HG02610 (cell line): ENCODE measurements at regions not wholly inside any gene's neighbourhood (a gene's known extent, or its start where the extent isn't known, plus 50 kb on each side); places are given as distances from the start of the nearest gene placed in this dataset.
"Not testable (repeated sequence)": the region's sequence is repeated elsewhere in the genome, so short reads cannot be mapped to it uniquely, and the experiment has no call there.

Experiments used
- ATAC-seq: cut with Tn5 transposase; IDR thresholded peaks from one replicate; pipeline ENCODE4 v1.9.1; 2021; ENCODE audit warnings: mild to moderate bottlenecking, moderate library complexity; ENCODE audit not compliant: unreplicated experiment

DNA sequence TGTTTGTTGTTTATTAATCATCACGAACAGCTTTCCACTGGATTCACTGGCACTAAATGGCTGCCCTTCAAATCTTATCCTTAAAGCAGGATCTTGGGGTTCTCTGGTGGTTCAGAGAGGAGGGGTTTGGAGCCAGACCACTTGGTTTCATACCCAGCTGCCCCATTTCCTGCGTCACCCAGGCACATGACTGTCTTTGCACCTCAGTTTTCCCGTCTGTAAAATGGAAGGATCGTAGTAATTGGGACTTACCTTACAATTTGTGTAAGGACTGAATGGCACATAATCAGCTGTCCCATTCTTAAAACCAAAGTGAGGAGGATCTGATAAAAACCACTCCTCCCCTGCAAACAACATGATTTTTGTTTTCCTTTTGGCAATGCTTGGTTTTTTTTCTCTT lies 318.3 kb downstream of the ZNF536 start:
- no peak for ATAC-seq

DNA sequence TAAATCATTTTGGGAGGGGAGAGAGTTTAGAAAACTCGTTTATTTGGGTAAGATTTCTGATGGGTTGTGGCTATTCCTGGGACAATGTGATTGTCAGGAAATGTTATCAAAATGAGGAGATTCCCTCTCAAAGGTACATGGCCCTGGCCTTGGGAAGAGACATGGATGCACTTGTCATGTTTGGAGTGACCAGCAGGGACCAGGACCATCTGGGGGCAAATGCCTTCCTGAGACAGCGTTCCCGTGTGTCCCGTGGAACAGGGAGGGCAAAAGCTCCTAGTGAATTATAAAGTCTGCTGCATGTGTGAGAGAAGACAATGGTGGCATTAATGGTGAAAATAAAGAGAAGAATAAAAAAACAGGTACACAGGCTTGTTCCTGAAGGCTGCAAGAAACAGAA lies 317.3 kb downstream of the ZNF536 start:
- no peak for ATAC-seq

- ATAC-seq = no peak
These were observed 316.5 kb downstream of the ZNF536 start for GRCh38 chr19:30688696-30689095.

GRCh38 chr19:30686826-30687566 lies 314.8 kb downstream of the ZNF536 start:
- no peak for ATAC-seq

DNA sequence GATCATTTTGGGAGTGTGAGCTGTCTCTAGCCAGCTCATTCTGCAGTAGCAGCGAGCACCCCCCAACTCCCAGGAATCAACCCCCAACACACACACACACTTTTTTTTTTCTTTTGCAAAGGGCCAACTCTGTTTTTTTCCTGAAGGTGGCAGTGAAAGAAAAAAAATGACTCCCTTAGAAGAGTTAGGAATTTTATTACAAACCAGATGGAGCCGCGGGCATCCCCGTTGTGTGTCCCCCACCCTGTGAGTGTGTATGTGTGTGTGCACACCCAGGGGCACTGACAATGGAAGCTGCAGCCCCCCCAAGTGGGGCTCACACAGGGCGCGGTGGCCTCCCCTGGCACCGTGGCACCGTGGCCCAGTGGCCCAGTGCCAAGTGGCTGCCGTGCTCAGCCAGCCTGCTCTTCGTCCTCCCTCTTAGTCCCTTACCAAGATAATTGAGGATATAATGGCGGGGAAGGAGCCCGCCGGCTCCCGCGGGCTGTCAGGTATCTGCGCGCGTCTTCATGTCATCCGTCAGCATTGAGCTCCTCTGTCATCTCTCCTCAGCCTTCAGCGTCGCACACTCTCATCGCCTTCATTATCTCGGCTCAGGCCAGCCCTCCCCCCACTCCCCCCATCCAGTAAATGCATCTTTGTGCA lies 314.1 kb downstream of the ZNF536 start:
- no peak for ATAC-seq

- ATAC-seq = no peak
These were observed 313.3 kb downstream of the ZNF536 start for GRCh38 chr19:30685426-30686000.

DNA sequence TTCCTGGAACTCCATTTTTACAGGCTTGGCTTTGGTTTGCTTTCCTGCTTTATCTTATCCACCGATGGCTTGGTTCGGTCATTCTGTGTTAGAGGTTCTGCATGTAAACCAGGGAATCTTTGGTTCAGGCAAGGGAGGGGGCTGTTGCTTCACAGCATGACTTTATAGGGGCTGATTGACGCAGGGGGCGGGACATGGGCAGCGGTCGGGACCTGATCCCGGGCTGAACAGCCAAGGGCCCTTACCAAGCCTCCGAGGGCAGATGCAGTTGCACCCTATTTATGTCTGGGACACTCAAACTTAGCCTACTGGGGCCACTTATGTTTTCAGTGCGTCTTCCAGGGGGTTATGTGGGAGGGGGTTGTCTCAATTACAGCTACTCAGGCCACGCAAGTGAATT lies 312.4 kb downstream of the ZNF536 start:
- no peak for ATAC-seq

DNA sequence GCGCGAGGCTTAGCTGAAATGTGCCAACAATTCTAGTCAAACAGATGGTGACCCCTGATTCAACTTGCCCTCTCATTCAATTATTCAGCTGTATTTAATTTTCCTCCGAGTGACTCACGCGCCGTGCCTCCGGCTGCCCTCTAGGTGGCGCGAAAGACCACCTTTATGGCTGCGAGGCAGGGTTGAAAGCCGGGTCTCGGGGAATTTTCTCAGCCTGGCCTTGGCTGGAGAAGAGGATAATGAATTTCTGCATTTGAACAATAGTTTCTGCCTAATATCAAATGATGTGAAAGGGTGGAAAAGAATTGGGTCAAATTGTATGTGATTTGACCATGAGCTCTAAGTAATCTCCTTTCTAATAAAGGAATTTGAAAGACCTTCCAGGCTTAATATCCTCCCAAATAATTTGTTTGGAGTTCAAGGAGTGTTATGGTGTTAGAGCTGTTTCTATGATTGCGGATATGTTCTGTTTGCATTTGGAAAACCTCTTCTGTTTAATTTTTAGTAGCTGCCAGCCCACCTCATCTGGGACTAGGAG lies 310.9 kb downstream of the ZNF536 start:
- no peak for ATAC-seq

DNA sequence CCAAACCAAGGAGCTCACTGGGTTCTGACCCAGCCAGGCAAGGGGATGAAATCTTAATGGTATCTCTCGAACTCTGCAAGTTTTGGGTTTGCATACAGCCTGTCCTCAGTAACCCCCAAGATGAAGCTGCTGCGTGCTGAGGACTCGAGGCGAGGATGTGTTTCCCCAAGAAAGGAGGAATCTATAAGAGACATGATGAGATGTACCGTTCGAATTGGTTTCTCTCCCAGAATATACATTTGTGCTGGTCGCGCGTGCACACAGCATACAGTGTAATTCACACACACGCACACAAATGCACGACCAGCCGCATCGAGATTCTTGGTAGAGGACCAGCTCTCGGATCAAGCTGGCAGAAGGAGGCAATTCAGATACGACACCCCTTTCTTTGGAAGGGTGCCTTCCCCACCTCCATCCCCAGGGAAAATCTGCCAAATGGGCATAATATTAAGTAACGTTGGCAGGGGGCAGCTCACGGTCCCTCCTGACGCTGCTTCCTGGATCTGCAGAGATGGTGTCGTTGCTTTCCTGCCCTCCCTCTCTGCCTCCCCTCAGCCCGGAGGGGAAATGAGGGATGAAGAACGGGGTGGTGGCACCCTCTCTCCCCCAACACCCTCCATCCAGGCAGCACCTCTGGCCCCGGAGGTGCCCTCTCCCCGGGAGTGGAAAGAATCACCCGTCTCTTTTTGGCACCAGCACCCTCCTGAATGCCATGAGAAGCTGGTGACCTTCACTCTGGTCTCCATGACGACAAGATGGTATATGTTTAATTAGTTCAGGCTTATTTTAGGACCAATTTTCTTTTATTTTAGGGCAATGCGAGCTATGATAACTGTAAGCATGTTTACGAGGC lies 310.2 kb downstream of the ZNF536 start:
- ATAC-seq = no peak

GRCh38 chr19:30681162-30682100 lies 309.2 kb downstream of the ZNF536 start:
- no peak for ATAC-seq

GRCh38 chr19:30680399-30680798 lies 308.2 kb downstream of the ZNF536 start:
- not testable (repeated sequence) for ATAC-seq

DNA sequence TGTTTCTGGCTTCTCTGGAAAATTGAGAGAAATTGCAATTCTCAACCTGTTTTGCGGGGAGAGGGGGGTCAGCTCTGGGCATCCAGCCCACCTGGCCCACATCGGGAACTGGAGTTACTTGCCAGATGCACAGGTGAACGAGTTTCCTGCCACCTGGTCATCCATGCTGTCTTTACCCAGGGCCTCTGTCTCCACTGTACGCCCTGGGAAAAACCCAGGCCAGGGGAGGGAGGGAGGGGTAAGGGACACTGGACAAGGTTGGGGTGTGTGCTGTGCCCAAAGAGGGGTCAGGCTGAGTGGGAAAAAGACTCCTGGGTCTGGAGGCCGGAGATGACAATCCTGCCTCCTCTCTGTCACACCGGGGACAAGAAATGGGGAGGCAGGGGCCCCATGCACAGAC lies 307.6 kb downstream of the ZNF536 start:
- ATAC-seq = no peak

DNA sequence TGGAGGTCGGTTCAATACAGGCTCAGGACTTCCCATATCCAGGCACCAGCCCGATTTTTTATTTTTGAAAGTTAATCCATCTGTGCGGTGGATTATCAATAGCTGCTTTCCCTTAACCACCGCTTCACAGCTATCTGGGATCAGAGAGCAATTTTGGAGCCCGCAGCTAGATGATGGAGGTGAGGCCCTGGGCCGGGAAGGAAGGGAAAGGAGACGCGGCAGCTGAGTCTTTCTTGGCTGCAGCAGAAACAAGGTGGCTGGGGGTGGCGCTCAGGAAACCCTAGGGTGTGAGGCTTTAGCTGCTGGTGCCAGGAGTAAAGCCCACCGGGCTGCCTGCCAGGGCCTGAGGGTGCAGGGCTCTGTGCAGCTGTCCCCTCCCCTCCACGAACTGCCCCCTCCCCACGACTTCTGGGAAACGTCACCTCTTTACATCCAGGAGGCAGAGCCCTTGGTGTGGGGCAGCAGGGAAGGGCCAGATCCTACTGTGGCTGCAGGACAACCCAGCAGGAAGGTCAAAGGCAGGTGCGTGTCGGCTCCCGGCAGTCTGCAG lies 307.0 kb downstream of the ZNF536 start:
- ATAC-seq = no peak

DNA sequence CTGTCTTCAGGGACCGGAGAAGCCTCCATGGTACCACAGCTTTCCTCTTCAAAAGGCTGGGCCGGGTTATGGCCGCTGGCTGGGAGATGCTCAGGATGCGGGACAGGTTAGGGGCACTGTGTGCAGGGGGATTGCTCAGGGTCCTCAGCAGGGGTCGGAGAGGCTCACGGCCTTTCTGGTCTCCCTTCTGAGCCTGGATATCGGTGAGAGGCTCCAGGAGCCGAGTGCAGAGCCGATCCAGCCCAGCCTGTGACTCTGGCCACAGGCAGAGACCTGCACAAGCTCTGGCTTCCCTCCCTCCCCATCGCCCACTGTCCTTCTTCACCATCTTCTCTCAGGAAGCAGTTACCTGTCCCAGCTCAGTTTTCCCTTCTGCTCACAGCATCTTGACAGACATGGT lies 306.0 kb downstream of the ZNF536 start:
- ATAC-seq = no peak

DNA sequence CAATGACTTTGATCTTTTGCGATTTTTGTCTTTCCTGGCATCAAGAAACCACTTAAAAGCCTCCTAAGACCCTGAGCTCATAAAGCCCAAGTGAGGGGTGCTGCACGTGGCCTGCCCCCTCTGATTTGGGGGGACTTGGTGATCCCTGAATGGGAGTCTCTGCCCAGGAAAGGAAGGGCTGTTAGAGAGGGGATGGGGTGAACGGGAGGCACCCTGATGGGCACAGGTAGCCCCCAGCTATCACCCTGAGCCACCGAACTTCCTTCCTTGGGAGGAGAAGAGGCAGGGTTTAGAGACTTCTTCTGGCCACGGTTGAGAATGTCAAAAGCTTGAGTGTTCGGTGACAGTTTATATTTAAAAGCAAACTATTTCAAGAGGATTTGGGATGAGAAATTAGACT lies 305.5 kb downstream of the ZNF536 start:
- no peak for ATAC-seq

DNA sequence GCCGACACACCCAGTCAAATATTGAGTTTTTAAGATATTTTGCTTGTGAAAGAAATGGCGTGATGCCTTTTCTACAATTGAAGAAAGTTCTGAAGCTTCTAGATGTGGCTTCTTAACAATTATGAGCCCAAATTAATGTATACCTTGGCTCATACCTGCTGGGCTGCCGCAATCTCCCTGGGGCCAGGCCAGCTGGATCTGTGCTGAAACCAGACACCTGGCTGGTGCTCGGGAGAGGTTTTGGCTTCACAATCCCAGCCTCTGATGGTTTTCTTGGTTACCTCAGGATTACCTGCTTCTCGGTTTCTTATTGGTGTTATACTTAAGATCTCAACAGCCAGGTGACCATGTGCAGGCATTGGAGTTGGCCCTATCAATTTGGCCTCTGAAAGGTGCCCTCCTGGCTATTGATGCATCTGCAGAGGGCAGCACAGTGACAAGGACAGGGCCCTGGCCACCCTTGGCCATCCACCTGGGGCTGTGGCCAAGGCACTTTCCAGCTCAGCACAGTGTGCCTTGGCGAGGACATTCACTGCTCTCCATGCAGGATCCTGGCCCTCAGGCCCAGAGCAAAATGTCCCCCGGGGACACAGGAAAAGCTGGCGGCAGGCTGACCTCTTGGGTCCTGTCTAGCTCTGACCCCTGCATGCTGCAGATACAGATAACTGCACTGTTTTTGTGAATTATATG lies 305.0 kb downstream of the ZNF536 start:
- ATAC-seq = no peak

GRCh38 chr19:30675086-30675485 lies 302.9 kb downstream of the ZNF536 start:
- no peak for ATAC-seq

DNA sequence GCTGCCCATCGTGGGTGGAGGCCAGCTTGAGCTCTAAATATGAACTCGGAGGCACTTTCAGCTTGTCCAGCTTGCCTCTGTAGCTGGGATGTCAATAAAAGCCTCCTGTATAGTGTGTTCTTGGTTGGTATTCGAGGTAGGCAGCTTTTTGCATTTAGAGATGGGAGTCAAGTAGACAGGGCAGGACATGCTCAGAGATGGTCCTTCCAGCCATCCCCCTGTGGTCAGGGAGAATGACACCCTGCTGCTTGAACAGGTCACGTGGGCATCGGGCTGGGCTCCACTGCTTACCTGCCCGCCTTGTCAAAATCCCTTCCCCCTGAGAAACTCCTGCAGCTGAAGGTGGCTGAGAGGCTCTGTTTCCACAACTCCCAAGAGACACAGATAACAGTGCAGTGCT lies 302.5 kb downstream of the ZNF536 start:
- no peak for ATAC-seq

- no peak for ATAC-seq
These were observed 301.2 kb downstream of the ZNF536 start for GRCh38 chr19:30673336-30673735.
